Right hindlimb (tissue), 1 donor: ENCODE measurements at regions not wholly inside any gene's neighbourhood (a gene's known extent, or its start where the extent isn't known, plus 50 kb on each side); places are given as distances from the start of the nearest gene placed in this dataset.
"Not testable (repeated sequence)": the region's sequence is repeated elsewhere in the genome, so short reads cannot be mapped to it uniquely, and the experiment has no call there.

Experiments used
- DNase-seq: peaks from one replicate; pipeline ENCODE4 v3.0.0-alpha.2; 2018

- no peak for DNase-seq
Measured at GRCh38 chr12:5096241-5096924, 52.7 kb downstream of the KCNA5 start.

DNA sequence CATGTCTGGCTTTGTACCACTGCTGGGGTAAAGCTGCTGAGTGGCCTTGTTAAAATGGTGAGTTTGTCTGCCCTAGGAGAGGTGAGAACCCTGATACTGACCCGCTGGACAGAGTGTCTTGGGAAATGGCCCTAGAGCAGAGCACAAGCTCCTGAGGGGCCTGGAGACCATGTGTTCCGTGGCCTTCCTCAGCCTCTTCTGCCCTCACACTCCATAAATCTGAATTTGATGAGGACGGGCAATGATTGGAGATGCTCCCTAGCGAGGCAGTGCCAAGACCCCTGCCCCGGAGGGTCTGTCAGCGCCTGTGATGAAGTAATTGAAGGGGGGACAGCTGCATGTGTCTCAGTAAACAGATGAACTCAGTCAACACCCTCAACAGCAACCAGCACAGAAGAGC lies 54.1 kb downstream of the KCNA5 start:
- DNase-seq = no peak

GRCh38 chr12:5099136-5099535 lies 55.5 kb downstream of the KCNA5 start:
- no peak for DNase-seq

DNA sequence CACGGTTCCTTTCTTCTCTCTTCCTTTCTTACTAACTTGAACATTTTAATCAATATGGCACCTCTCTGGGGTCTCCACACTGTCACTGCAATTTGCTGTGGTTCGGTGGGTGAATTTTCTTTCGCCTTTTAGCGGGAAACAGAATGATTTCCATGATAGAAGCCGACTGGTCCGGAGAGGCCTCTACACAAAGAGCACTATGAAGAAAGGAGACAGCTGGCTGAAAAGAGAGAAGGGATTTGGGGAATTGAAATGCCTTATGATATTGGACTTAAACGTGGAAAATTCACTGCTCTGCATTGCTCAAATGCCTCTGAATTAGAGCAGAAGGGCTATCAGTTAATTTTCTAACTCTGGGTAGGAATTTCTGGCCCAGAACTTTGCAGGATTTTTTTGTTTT lies 55.9 kb downstream of the KCNA5 start:
- DNase-seq = no peak

DNA sequence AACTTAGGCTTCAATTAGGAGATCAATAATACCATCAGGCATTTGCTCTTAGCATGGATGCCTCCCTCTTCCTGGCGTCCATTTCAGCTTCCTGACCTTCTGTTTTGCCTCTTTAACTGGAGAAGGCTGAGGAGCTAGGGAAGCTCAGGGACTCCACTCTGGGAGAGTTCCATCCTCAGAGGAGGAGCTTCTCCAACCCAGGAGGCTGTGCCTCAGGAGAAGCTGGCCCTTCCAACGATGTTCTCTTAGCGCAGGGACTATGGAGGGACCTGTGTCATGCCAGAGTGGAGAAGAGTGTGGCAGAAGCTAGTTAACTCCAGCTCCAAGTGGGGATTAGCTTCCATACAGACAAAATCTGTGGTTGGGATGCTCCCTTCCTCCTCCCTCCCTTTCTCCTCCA lies 58.0 kb downstream of the KCNA5 start:
- no peak for DNase-seq

DNA sequence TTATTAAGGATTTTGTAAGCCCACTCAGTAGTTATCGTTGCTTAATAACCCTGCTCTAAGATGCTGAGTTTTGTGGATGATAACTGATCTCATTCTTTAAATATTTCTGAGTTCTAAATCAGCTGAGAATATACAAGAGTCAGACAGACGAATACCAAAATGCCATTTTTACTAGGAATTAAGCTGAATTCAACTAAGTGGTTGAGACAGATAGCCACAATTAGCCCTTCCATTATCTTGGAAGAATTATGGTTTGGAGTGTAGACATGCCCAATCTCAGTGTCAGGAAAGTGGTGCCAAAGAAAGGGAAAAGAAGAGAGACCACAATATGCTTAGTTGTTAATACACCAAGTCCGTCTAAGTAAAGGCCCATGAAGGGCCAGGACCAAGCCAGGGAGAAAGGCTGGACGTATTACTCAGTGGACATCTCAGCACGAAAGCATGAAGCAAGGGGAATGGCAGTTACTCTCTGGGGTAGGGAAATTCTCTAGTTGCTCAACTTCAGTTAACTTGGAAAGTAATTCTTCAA lies 58.6 kb downstream of the KCNA5 start:
- DNase-seq = no peak

DNA sequence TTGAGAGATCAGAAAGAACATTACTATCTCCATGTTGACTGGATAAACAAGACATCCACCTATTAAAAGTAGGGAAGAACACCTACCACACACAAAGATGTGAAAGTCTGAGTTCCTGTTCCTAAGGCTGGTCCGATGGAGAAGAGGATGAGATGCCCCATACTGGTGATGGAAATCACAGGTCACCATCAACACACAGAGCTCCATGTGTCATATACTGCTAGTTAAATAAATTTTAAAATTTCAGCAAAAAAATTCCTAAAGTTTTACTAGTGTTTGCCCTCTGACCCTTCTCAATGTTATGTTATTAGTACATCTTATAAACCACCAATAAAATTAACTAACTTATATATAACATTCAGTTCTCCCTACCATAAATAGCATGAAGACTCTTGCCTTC lies 59.1 kb downstream of the KCNA5 start:
- no peak for DNase-seq

DNA sequence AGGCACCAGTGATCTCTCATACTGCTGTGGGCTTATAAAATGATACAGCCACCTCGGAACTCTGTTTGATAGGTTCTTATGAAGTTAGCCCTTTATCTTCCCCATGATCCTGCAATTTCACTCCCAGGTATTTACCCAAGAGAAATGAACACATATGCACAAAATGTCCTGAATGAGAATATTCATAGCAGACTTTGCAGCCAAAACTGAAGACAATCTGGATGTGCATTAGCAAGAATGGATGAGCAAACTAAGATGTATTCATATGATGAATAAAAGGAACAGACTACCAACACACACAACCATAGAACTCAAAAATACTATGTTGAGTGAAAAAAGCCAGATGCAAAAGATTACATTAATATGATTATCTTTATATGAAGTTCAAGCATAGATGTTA lies 66.7 kb downstream of the KCNA5 start:
- DNase-seq = no peak

- no peak for DNase-seq
Measured at GRCh38 chr12:5114436-5114835, 70.8 kb downstream of the KCNA5 start.

GRCh38 chr12:5121784-5122183 lies 78.1 kb downstream of the KCNA5 start:
- not testable (repeated sequence) for DNase-seq

DNA sequence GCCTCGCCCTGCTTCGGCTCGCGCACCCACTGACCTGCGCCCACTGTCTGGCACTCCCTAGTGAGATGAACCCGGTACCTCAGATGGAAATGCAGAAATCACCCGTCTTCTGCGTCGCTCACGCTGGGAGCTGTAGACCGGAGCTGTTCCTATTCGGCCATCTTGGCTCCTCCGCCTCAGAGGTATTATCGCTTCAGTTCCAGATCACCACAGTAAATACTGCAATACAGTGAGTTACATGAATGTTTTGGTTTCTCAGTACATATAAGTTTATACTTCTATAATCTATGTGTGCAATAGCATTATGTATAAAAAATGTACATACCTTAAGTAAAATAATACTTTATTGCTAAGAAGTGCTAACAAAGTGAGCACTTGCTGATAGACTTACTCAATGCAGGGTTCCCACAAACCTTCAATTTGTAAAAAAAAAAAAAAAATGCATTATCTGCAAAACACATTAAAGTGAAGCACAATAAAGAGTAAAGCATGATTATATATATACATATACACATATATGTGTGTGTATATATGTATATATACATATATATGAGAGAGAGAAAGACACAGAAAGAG lies 78.7 kb downstream of the KCNA5 start:
- DNase-seq = not testable (repeated sequence)

- no peak for DNase-seq
Measured at GRCh38 chr12:5123921-5124320, 80.2 kb downstream of the KCNA5 start.

DNA sequence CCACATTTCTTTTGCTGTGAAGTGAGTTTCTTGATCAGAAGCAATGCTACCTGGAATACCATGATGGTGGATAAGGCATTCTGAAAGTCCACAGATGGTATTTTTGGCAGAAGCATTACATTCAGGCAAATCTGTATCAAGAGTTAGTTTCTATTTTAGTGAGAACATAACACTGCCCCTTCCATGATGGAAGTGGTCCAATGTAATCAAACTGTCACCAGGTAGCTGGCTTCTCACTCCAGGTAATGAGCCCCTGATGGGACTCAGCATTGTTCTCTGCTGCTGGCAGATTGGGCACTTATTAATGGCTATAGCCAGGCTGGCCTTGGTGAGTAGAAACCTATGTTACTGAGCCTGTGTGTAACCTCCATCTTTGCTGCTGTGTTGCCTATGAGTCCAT lies 80.7 kb downstream of the KCNA5 start:
- DNase-seq = no peak

GRCh38 chr12:5134861-5135525 lies 91.3 kb downstream of the KCNA5 start:
- no peak for DNase-seq

DNA sequence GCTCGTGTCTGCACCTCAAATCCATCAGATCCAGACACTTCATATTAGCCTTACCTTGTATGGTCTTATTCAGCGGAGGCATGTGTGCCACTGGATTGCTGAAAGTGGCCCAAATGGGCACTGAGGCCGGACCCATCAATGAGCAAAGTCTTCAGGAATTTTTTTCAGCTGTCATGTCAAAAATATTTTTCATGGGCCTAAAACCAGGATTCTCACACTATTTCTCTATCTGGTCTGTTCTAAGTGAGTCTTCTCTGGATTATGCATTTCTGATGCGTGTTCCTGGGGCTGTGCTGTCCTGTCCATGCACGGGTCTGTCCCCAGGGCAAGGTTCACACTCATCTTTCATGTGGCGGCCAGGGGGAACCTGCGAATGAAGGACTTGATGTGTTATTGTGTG lies 94.6 kb downstream of the KCNA5 start:
- DNase-seq = no peak

GRCh38 chr12:5138845-5139244 lies 95.2 kb downstream of the KCNA5 start:
- no peak for DNase-seq

DNA sequence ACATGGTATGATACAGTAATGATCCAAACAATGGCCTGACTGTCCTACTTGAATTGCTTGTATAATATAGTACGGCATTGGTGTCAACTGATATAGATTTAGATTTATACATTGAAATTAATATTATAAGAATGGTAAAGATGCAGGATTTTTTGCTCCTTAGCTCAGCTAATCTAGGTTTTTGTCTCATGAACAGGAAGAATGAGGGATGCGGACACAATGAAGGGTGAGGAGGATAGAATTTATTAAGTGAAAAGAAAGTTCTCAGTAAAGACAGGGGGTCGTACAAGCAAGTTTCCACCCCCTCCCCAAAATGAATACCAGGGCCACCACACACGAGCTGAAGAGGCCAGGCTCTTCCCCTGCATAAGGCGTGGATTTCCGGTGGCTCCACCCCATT lies 96.1 kb downstream of the KCNA5 start:
- DNase-seq = no peak

- DNase-seq = no peak
Measured at GRCh38 chr12:5140190-5140589, 96.5 kb downstream of the KCNA5 start.

DNA sequence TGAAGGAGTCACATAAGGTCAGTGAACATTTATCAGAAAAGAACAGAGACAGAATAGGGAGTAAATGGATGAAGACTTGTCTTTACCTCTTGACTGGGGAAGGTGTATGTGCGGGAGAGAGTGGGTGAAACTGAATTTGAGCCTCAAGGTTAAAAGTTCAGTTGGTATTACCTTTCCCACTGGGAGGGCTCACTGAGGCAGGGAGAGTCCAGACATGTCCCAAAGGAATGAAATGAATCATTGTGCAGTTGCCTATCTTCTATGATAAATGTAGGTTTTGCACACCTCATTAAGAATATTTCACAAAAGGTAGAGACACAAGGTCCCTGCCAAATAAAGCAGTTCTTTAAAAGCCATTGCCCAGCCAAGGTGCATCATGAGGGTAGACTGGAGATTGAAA lies 105.2 kb downstream of the KCNA5 start:
- no peak for DNase-seq

GRCh38 chr12:5154091-5154490 lies 110.4 kb downstream of the KCNA5 start:
- peak; percentile 44 for DNase-seq

DNA sequence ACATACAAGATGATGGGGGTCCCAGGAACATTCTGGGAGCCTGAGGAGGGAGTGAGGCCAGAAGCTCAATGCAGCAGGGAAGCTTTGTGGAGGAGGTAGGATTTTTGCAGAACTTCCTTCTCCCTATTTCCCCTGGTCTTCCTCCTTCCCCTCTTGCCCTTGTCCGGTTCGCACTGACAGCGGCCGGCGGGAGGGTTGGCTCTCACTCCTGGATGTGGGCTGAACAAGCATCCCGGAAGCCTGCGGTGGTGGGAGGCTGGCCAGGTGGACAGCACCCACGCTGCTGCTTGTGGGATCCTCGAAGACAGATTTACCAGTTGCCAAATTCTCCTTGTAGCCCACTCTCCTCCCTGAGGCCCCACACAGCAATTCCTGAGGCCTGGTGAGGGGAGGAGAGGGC lies 112.2 kb downstream of the KCNA5 start:
- no peak for DNase-seq

DNA sequence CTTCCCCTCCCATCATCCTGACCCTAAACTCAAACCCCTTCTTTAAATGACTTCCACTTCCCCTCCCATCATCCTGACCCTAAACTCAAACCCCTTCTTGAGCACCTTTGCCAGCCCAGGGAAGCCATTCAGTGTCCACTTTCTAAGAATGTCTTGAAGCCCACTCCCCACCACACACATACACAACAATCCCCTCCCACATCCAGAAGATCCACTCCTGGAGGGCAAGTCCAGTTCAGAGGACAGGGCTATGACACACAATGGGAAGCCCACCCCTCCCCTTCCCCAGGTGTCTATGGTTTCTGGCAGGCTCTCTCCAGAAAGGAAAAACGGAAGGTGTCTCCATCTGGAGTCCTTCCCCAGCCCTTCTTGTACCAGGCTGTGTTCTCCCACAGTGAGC lies 117.1 kb downstream of the KCNA5 start:
- DNase-seq = no peak

DNA sequence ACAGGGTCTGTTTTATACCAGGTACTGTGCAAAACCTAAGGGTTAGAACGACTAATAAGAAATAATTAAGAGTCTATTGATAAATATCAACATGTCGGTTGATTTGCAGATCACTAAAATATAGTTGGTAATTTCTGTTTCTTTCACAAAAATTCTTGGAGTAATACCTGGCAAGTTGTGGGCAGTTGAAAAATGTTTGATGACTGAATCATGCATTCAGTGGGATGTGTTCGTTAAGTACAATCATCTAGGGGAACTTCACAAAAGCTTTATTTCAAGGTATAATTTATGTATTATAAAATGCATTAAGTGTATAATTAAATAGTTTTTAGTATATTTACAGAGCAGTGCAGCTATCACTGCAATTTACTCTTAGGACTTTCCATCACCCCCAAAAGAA lies 120.0 kb downstream of the KCNA5 start:
- DNase-seq = no peak

- no peak for DNase-seq
Measured at GRCh38 chr12:5165296-5165970, 121.8 kb downstream of the KCNA5 start.
